AG04450 (cell line): ENCODE measurements at regions not wholly inside any gene's neighbourhood (a gene's known extent, or its start where the extent isn't known, plus 50 kb on each side); places are given as distances from the start of the nearest gene placed in this dataset.

Experiments
- CTCF ChIA-PET: fragments of 300-600, 350-600 bp; formaldehyde crosslinking; extraction: SDS; loops from one replicate; lab custom pipeline; 2022; ENCODE audit warnings: antibody characterized with exemption, inconsistent platforms; lab: Charles Lee
- POLR2A ChIA-PET: fragments of 350-600 bp; formaldehyde crosslinking; extraction: SDS; loops from one replicate; lab custom pipeline; 2021; ENCODE audit warnings: antibody characterized with exemption, inconsistent platforms; lab: Yijun Ruan, JAX
- DNase-seq: peaks from one replicate; pipeline ENCODE4 v3.0.0-alpha.2; 2011; ENCODE audit warnings: low read depth, low spot score
- H3K27ac ChIP-seq: one replicate; pipeline ENCODE4 v1.5.1; 2012; ENCODE audit warnings: low read depth, low read length, control low read depth
- H3K27me3 ChIP-seq: one replicate; pipeline ENCODE4 v1.6.0; 2012; ENCODE audit warnings: low read length; ENCODE audit not compliant: control insufficient read depth, insufficient read depth
- H3K4me3 ChIP-seq: 2 replicates; pipeline ENCODE4 v1.5.1; 2011; ENCODE audit warnings: mild to moderate bottlenecking, low read depth, low read length, control low read depth
- H3K9me3 ChIP-seq: 2 replicates; pipeline ENCODE4 v1.5.1; 2012; ENCODE audit warnings: low read length; ENCODE audit not compliant: control insufficient read depth, insufficient read depth
- TF ChIP-seq, protein P1 (sequence below): IDR thresholded peaks from 2 replicates; pipeline ENCODE4 v1.5.1; 2011; ENCODE audit warnings: low read depth, low read length, control low read depth, inconsistent platforms

DNA sequence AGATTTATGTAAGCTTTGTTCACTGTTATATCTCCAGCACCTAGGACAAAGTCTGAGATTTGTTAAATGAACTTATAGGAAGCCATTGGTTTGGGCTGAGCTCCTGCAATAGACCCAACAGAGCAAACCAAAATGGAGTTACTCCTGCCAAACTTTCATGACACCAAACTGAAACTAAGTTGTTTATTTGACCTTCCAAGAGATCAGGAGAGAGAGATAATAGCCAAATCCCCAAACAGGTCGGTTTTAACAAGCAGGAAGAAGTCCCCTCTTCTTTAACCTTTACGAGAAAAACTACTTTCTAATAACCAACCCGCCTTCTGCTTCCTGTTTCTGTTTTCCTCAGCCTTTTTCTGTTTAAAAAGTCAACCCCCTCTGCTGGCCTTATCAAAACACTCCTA, 54.9 kb upstream of the ATP12A start:
- DNase-seq: no peak
- Histone ChIP-seq H3K4me3 (no peak overlapping the region), H3K9me3 (peaks cover 6% of the 10 kb centered on the region; the same call in 1 of the 2 replicates), H3K27ac (no peak overlapping the region), H3K27me3 (no peaks in the 10 kb centered on the region)
- CTCF ChIA-PET: interaction anchor here (0.7 to 1.2 kb wide), 2 partner anchors 19 to 99 kb away, joined by 3 read pairs; no protein-coding TSS in a partner anchor
- POLR2A ChIA-PET: no interaction called here
- TF ChIP-seq, protein P1, sequence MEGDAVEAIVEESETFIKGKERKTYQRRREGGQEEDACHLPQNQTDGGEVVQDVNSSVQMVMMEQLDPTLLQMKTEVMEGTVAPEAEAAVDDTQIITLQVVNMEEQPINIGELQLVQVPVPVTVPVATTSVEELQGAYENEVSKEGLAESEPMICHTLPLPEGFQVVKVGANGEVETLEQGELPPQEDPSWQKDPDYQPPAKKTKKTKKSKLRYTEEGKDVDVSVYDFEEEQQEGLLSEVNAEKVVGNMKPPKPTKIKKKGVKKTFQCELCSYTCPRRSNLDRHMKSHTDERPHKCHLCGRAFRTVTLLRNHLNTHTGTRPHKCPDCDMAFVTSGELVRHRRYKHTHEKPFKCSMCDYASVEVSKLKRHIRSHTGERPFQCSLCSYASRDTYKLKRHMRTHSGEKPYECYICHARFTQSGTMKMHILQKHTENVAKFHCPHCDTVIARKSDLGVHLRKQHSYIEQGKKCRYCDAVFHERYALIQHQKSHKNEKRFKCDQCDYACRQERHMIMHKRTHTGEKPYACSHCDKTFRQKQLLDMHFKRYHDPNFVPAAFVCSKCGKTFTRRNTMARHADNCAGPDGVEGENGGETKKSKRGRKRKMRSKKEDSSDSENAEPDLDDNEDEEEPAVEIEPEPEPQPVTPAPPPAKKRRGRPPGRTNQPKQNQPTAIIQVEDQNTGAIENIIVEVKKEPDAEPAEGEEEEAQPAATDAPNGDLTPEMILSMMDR: no peak

DNA sequence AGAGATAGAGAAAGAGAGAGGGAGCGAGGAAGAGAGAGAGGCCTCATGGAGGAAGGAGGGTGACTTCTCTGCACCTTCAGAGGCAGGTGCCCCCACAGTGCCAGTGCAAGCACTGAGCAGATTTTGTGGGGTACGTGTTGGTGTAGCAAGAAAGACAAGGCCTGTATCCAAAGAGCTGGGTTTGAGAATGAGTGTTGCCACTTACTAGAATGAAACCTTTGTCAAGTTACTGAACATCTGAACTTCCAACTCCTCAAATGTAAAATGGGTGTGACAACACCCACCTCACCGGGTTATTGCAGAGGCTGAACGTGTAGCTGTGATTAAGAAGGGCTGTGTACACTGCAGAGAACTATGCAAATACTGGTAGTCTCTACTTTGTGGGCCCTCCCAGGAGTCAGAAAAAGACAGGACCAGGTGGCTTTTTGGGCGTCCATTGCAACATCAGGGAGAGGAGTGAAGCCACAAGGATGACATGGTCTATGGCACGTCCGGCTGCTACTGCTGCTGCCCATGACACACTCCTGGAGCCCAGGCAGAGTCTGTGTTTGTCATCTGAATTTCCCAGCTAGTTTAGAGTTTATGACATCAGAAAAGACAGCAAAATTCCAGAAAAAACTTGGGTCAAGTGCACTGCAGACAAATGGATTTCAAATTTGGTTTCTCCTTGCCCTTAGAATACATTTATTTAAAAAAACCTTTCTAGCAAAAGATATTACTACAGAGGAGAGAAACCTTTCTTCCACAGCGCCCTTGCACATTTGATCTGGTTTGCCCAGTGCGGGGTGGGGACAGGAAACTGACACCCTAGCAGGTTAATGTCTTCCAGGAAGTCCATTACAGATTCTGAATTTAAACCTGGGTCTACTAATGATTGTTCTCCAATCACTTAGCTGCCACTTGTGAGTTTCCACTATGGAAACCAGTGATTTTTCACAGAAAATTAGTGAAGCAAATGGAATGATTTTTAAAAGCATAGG, 54.0 kb upstream of the ATP12A start:
- Histone ChIP-seq H3K9me3 (peaks cover 6% of the 10 kb centered on the region; the same call in 1 of the 2 replicates), H3K4me3 (no peak overlapping the region), H3K27ac (no peak overlapping the region), H3K27me3 (no peaks in the 10 kb centered on the region)
- TF ChIP-seq, protein P1: no peak
- ChIA-PET POLR2A (no interaction called here), CTCF (no interaction called here)
- no peak for DNase-seq

DNA sequence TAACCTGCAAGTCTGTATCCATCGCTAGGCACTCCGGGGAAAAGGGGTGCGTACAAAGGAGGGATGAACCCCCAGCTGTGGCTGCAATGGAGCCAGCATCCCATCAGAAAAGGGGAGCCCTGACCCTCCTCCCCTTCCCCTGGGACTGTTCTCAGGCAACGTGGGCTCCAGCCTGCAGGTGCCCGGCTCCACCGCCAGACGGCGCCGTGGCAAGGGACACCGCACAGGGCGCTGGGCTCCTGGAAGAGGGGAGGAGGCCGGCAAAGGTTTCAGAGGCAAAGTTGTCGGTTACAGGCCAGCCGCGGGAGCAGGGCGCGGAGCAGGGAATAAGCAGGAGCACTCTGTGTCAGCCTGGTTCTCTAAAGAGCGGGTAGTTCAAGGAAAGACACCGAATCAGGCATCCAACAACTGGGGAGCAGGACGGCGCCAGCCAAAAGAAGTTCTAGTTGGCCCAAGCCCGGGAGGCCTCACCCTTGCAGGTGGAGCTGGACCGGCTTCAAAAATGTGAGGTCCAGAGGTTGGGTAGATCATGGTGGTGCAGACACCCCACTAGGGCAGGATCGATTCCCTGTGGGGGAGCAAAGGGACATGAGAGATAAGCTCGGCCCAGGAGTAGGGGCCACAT, 53.0 kb upstream of the ATP12A start:
- DNase-seq: no peak
- Histone ChIP-seq H3K27ac (no peak overlapping the region), H3K9me3 (peaks cover 6% of the 10 kb centered on the region; the same call in 1 of the 2 replicates), H3K4me3 (no peak overlapping the region), H3K27me3 (no peaks in the 10 kb centered on the region)
- ChIA-PET CTCF (interaction anchor here (1.1 kb wide), 2 partner anchors 18 to 27 kb away, joined by 3 read pairs; no protein-coding TSS in a partner anchor), POLR2A (no interaction called here)
- TF ChIP-seq, protein P1: peak; percentile 54

DNA sequence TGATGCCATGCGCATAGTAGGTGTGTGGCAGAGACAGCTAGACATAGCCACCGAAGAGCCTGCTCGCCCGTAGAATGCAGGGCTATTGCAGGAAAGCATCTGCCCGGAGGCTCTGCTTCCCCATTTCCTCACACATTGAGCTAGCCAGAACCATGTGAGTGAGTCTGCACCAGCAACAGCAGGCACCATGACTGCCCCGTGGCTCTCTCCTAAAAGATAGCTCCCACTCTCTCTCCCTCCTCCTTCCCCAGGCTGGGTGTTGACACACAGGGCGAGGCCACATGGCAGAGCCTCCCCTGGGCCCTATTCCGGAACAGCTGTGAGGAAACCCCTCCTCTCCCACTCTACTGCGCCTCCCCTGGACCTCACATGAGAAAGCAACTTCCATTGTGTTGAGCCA, 52.3 kb upstream of the ATP12A start:
- TF ChIP-seq, protein P1: no peak
- CTCF ChIA-PET: interaction anchor here (1.1 kb wide), 2 partner anchors 18 to 27 kb away, joined by 3 read pairs; no protein-coding TSS in a partner anchor
- Histone ChIP-seq H3K27me3 (peaks cover 2% of the 10 kb centered on the region), H3K27ac (no peak overlapping the region), H3K4me3 (no peak overlapping the region), H3K9me3 (peaks cover 6% of the 10 kb centered on the region; the same call in 1 of the 2 replicates)
- no peak for DNase-seq
- POLR2A ChIA-PET: no interaction called here

DNA sequence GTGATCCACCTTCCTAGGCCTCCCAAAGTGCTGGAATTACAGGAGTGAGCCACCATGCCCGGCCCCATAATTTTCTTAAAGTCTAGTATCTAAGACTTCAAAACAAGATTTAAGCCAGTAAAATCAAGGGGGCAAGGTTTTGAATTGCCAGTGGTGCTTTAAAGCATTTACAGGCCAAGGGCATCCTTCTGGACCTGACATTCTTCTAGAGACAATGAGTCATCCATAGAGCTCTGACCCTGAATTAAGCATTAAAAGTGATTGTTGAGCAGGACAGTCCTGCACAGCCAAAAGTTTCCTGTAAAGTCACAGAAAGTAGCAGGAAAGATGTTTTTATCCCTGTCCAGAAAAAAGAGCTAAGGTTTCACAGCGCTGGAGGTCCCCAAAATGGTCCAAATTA, 50.9 kb upstream of the ATP12A start:
- ChIA-PET CTCF (no interaction called here), POLR2A (no interaction called here)
- no peak overlapping the region for H3K4me3 ChIP-seq
- DNase-seq: no peak
- no peaks in the 10 kb centered on the region for H3K9me3 ChIP-seq
- TF ChIP-seq, protein P1: no peak
- H3K27ac ChIP-seq: no peak overlapping the region
- peaks cover 2% of the 10 kb centered on the region for H3K27me3 ChIP-seq
